IPS DF 6.9 (cell line): ENCODE measurements at regions not wholly inside any gene's neighbourhood (a gene's known extent, or its start where the extent isn't known, plus 50 kb on each side); places are given as distances from the start of the nearest gene placed in this dataset.
"Not testable (repeated sequence)": the region's sequence is repeated elsewhere in the genome, so short reads cannot be mapped to it uniquely, and the experiment has no call there.

Source experiments
- DNase-seq: peaks from one replicate; pipeline ENCODE4 v3.0.0-alpha.2; 2013; ENCODE audit warnings: low read depth, low spot score
- H3K27ac ChIP-seq: one replicate; pipeline ENCODE4 v1.5.1; 2013; ENCODE audit warnings: low read length, control low read depth
- H3K27me3 ChIP-seq: 2 replicates; pipeline ENCODE4 v1.6.1; 2013; ENCODE audit warnings: mild to moderate bottlenecking, low read length; ENCODE audit not compliant: control insufficient read depth, insufficient read depth
- H3K36me3 ChIP-seq: 2 replicates; pipeline ENCODE4 v1.6.1; 2013; ENCODE audit warnings: low read length; ENCODE audit not compliant: control insufficient read depth, insufficient read depth
- H3K4me1 ChIP-seq: 2 replicates; pipeline ENCODE4 v1.6.1; 2013; ENCODE audit warnings: low read length; ENCODE audit not compliant: control insufficient read depth, insufficient read depth
- H3K4me3 ChIP-seq: 2 replicates; pipeline ENCODE4 v1.5.1; 2013; ENCODE audit warnings: mild to moderate bottlenecking, low read length
- H3K9me3 ChIP-seq: 2 replicates; pipeline ENCODE4 v1.6.1; 2013; ENCODE audit warnings: low read length, inconsistent platforms; ENCODE audit not compliant: control insufficient read depth, insufficient read depth
- WGBS: extraction: QIAGEN DNeasy Blood & Tissue Kit; methylation state at CpG from one replicate; pipeline ENCODE4 v1.1.7; 2013; ENCODE audit warnings: mixed read lengths, missing lambda C conversion rate; ENCODE audit not compliant: insufficient read length, insufficient coverage; 5-methylcytosine and 5-hydroxymethylcytosine counted together

GRCh38 chr3:101995371-101996046 is 146.2 kb downstream of the NFKBIZ start:
- Histone ChIP-seq H3K4me3 (no peak overlapping the region), H3K27ac (no peak overlapping the region), H3K4me1 (no peaks in the 10 kb centered on the region), H3K27me3 (no peaks in the 10 kb centered on the region), H3K9me3 (no peaks in the 10 kb centered on the region), H3K36me3 (no peaks in the 10 kb centered on the region)
- WGBS, result no CpG with 5 or more reads among the region's 4 CpGs
- DNase-seq, result no peak

- Histone ChIP-seq H3K4me1 (no peaks in the 10 kb centered on the region), H3K4me3 (no peak overlapping the region), H3K36me3 (no peaks in the 10 kb centered on the region), H3K27me3 (no peaks in the 10 kb centered on the region), H3K27ac (no peak overlapping the region), H3K9me3 (no peaks in the 10 kb centered on the region)
- no CpG with 5 or more reads among the region's 3 CpGs for WGBS
- no peak for DNase-seq
Measured at GRCh38 chr3:101996832-101997231, 147.5 kb downstream of the NFKBIZ start.

GRCh38 chr3:101998256-101998926 is 149.1 kb downstream of the NFKBIZ start:
- Histone ChIP-seq H3K4me1 (no peaks in the 10 kb centered on the region), H3K27me3 (no peaks in the 10 kb centered on the region), H3K27ac (no peak overlapping the region), H3K36me3 (no peaks in the 10 kb centered on the region), H3K9me3 (no peaks in the 10 kb centered on the region), H3K4me3 (no peak overlapping the region)
- DNase-seq, result no peak
- no CpG with 5 or more reads among the region's 3 CpGs for WGBS

- Histone ChIP-seq H3K27me3 (no peaks in the 10 kb centered on the region), H3K4me1 (no peaks in the 10 kb centered on the region), H3K9me3 (no peaks in the 10 kb centered on the region), H3K36me3 (no peaks in the 10 kb centered on the region), H3K27ac (no peak overlapping the region), H3K4me3 (no peak overlapping the region)
- no peak for DNase-seq
- WGBS, result no CpG with 5 or more reads among the region's 3 CpGs
Measured at GRCh38 chr3:101999177-101999779, 150.0 kb downstream of the NFKBIZ start.

- H3K36me3 ChIP-seq, result no peaks in the 10 kb centered on the region
- DNase-seq, result no peak
- no peak overlapping the region for H3K4me3 ChIP-seq
- H3K9me3 ChIP-seq, result no peaks in the 10 kb centered on the region
- H3K27me3 ChIP-seq, result no peaks in the 10 kb centered on the region
- no CpG with 5 or more reads among the region's 3 CpGs for WGBS
- H3K4me1 ChIP-seq, result no peaks in the 10 kb centered on the region
- H3K27ac ChIP-seq, result no peak overlapping the region
Measured at GRCh38 chr3:102000620-102001209, 151.4 kb downstream of the NFKBIZ start.

GRCh38 chr3:102002056-102002455 is 152.7 kb downstream of the NFKBIZ start:
- Histone ChIP-seq H3K27me3 (no peaks in the 10 kb centered on the region), H3K36me3 (no peaks in the 10 kb centered on the region), H3K27ac (no peak overlapping the region), H3K4me1 (no peaks in the 10 kb centered on the region), H3K4me3 (no peak overlapping the region), H3K9me3 (no peaks in the 10 kb centered on the region)
- DNase-seq, result no peak
- no CpG with 5 or more reads among the region's 1 CpG for WGBS

GRCh38 chr3:102004561-102004960 is 155.2 kb downstream of the NFKBIZ start:
- no peak for DNase-seq
- Histone ChIP-seq H3K36me3 (no peaks in the 10 kb centered on the region), H3K27ac (no peak overlapping the region), H3K9me3 (no peaks in the 10 kb centered on the region; the same call in 1 of the 2 replicates), H3K27me3 (no peaks in the 10 kb centered on the region), H3K4me1 (no peaks in the 10 kb centered on the region), H3K4me3 (no peak overlapping the region)
- no CpG with 5 or more reads among the region's 2 CpGs for WGBS

- no peaks in the 10 kb centered on the region; the same call in 1 of the 2 replicates for H3K9me3 ChIP-seq
- H3K36me3 ChIP-seq, result no peaks in the 10 kb centered on the region
- H3K4me3 ChIP-seq, result no peak overlapping the region
- no peaks in the 10 kb centered on the region for H3K4me1 ChIP-seq
- no peaks in the 10 kb centered on the region for H3K27me3 ChIP-seq
- no peak overlapping the region for H3K27ac ChIP-seq
- no peak for DNase-seq
Measured at GRCh38 chr3:102005551-102005950, 156.2 kb downstream of the NFKBIZ start.

- Histone ChIP-seq H3K27ac (no peak overlapping the region), H3K4me1 (no peaks in the 10 kb centered on the region), H3K9me3 (no peaks in the 10 kb centered on the region; the same call in 1 of the 2 replicates), H3K27me3 (no peaks in the 10 kb centered on the region), H3K36me3 (no peaks in the 10 kb centered on the region), H3K4me3 (no peak overlapping the region)
- DNase-seq, result no peak
- WGBS, result no CpG with 5 or more reads among the region's 1 CpG
Measured at GRCh38 chr3:102006812-102007485, 157.6 kb downstream of the NFKBIZ start.

GRCh38 chr3:102008436-102008835 is 159.1 kb downstream of the NFKBIZ start:
- not testable (repeated sequence) for DNase-seq

More at GRCh38 chr3:102008436-102008835, 159.1 kb downstream of the NFKBIZ start:
- H3K4me1 ChIP-seq, H3K9me3 ChIP-seq, H3K36me3 ChIP-seq, H3K27me3 ChIP-seq, H3K4me3 ChIP-seq, H3K27ac ChIP-seq: not testable (repeated sequence)
- WGBS, result no CpG with 5 or more reads among the region's 11 CpGs
